H9 (cell line): ENCODE measurements at regions not wholly inside any gene's neighbourhood (a gene's known extent, or its start where the extent isn't known, plus 50 kb on each side); places are given as distances from the start of the nearest gene placed in this dataset.

ENCODE experiments used
- DNase-seq: peaks from one replicate; pipeline ENCODE4 v3.0.0-alpha.2; 2017
- H2AFZ ChIP-seq: one replicate; pipeline ENCODE4 v1.6.1; 2013; ENCODE audit warnings: mild to moderate bottlenecking, low read length, control low read depth, moderate library complexity
- H2AK5ac ChIP-seq: 2 replicates; pipeline ENCODE4 v1.6.1; 2013; ENCODE audit warnings: low read length, control low read depth, mixed read lengths; ENCODE audit not compliant: insufficient read length
- H2BK120ac ChIP-seq: one replicate; pipeline ENCODE4 v1.6.1; 2013; ENCODE audit warnings: low read depth, mild to moderate bottlenecking, low read length, control low read depth, inconsistent platforms; ENCODE audit not compliant: poor library complexity, severe bottlenecking
- H2BK12ac ChIP-seq: 2 replicates; pipeline ENCODE4 v1.6.1; 2013; ENCODE audit warnings: low read length, control low read depth, mixed read lengths, low read depth; ENCODE audit not compliant: insufficient read length
- H2BK15ac ChIP-seq: 2 replicates; pipeline ENCODE4 v1.6.1; 2013; ENCODE audit warnings: low read depth, low read length, control low read depth
- H2BK20ac ChIP-seq: one replicate; pipeline ENCODE4 v1.6.1; 2013; ENCODE audit warnings: low read depth, mild to moderate bottlenecking, low read length, control low read depth, inconsistent platforms; ENCODE audit not compliant: poor library complexity, severe bottlenecking
- H2BK5ac ChIP-seq: 2 replicates; pipeline ENCODE4 v1.6.1; 2013; ENCODE audit warnings: low read length, control low read depth, mixed read lengths; ENCODE audit not compliant: insufficient read length
- H3K14ac ChIP-seq: 2 replicates; pipeline ENCODE4 v1.6.1; 2013; ENCODE audit warnings: low read length, control low read depth; ENCODE audit not compliant: insufficient read depth
- H3K18ac ChIP-seq: 2 replicates; pipeline ENCODE4 v1.6.1; 2013; ENCODE audit warnings: low read depth, mild to moderate bottlenecking, mixed read lengths, low read length, control low read depth; ENCODE audit not compliant: insufficient read length
- H3K23ac ChIP-seq: 2 replicates; pipeline ENCODE4 v1.6.1; 2013; ENCODE audit warnings: low read length, control low read depth, mixed read lengths, low read depth; ENCODE audit not compliant: insufficient read length
- H3K23me2 ChIP-seq: 2 replicates; pipeline ENCODE4 v1.6.1; 2013; ENCODE audit warnings: low read depth, mild to moderate bottlenecking, mixed read lengths, low read length, control low read depth; ENCODE audit not compliant: insufficient read length, poor library complexity, severe bottlenecking
- H3K27ac ChIP-seq: 2 replicates; pipeline ENCODE4 v1.5.1; 2013; ENCODE audit warnings: low read length, control low read depth, mixed read lengths, low read depth; ENCODE audit not compliant: insufficient read length
- H3K27me3 ChIP-seq: 2 replicates; pipeline ENCODE4 v1.6.1; 2013; ENCODE audit warnings: low read length, control low read depth, inconsistent platforms; ENCODE audit not compliant: insufficient read depth
- H3K4ac ChIP-seq: 2 replicates; pipeline ENCODE4 v1.6.1; 2013; ENCODE audit warnings: low read depth, mild to moderate bottlenecking, control low read depth, inconsistent platforms, low read length, moderate library complexity
- H3K4me1 ChIP-seq: 2 replicates; pipeline ENCODE4 v1.6.1; 2013; ENCODE audit warnings: low read length, control low read depth, inconsistent platforms; ENCODE audit not compliant: insufficient read depth
- H3K4me2 ChIP-seq: 2 replicates; pipeline ENCODE4 v1.6.1; 2013; ENCODE audit warnings: low read length, control low read depth, mixed read lengths; ENCODE audit not compliant: insufficient read length, insufficient read depth
- H3K56ac ChIP-seq: 2 replicates; pipeline ENCODE4 v1.6.1; 2013; ENCODE audit warnings: low read depth, mild to moderate bottlenecking, mixed read lengths, low read length, control low read depth; ENCODE audit not compliant: insufficient read length
- H3K79me1 ChIP-seq: 2 replicates; pipeline ENCODE4 v1.6.1; 2013; ENCODE audit warnings: low read depth, mild to moderate bottlenecking, moderate library complexity, low read length, control low read depth, inconsistent platforms; ENCODE audit not compliant: insufficient read depth, poor library complexity, severe bottlenecking
- H3K79me2 ChIP-seq: 2 replicates; pipeline ENCODE4 v1.6.1; 2013; ENCODE audit warnings: low read length, control low read depth, inconsistent platforms; ENCODE audit not compliant: insufficient read depth
- H3K9ac ChIP-seq: 2 replicates; pipeline ENCODE4 v1.6.1; 2013; ENCODE audit warnings: low read length, control low read depth, mixed read lengths; ENCODE audit not compliant: insufficient read length; ENCODE audit errors: extremely low read depth
- H3K9me3 ChIP-seq: one replicate; pipeline ENCODE4 v1.6.1; 2013; ENCODE audit warnings: low read depth, low read length, inconsistent platforms; ENCODE audit not compliant: control insufficient read depth
- H3T11ph ChIP-seq: one replicate; pipeline ENCODE4 v1.6.1; 2013; ENCODE audit warnings: mild to moderate bottlenecking, low read length, control low read depth, inconsistent platforms
- H4K20me1 ChIP-seq: one replicate; pipeline ENCODE4 v1.6.1; 2013; ENCODE audit not compliant: control insufficient read depth, insufficient read length, insufficient read depth
- H4K5ac ChIP-seq: 2 replicates; pipeline ENCODE4 v1.6.1; 2013; ENCODE audit warnings: low read depth, mild to moderate bottlenecking, mixed read lengths, low read length, control low read depth; ENCODE audit not compliant: insufficient read length
- H4K8ac ChIP-seq: replicated peaks from 2 replicates; pipeline ENCODE4 v1.6.1; 2013; ENCODE audit warnings: low read length, control low read depth, mixed read lengths, low read depth; ENCODE audit not compliant: insufficient read length
- H4K91ac ChIP-seq: 2 replicates; pipeline ENCODE4 v1.6.1; 2013; ENCODE audit warnings: low read depth, mild to moderate bottlenecking, moderate library complexity, mixed read lengths, low read length, control low read depth; ENCODE audit not compliant: insufficient read length
- H3K27ac Mint-ChIP-seq, 3 experiments: 2 replicates in 2 of 3; 3 replicates in 1 of 3; pipeline ENCODE4 v1.8.0; 2020 to 2021; ENCODE audit warnings: mixed read lengths in 3 of 3, mild to moderate bottlenecking in 1 of 3, moderate library complexity in 1 of 3
- H3K27me3 Mint-ChIP-seq: 2 replicates; pipeline ENCODE4 v1.8.0; 2021; ENCODE audit warnings: low read depth, mild to moderate bottlenecking, moderate library complexity, mixed read lengths
- H3K36me3 Mint-ChIP-seq, 3 experiments: 2 replicates in 2 of 3; 3 replicates in 1 of 3; pipeline ENCODE4 v1.8.0; 2020 to 2021; ENCODE audit warnings: low read depth in 3 of 3, mixed read lengths in 3 of 3; ENCODE audit not compliant: insufficient read depth in 1 of 3
- H3K4me1 Mint-ChIP-seq, 2 experiments: 2 replicates each; pipeline ENCODE4 v1.8.0; 2020; ENCODE audit warnings: mixed read lengths in 2 of 2
- H3K4me3 Mint-ChIP-seq, 2 experiments: 2 replicates in 1 of 2; 3 replicates in 1 of 2; pipeline ENCODE4 v1.8.0; 2020 to 2021; ENCODE audit warnings: mild to moderate bottlenecking in 2 of 2, mixed read lengths in 2 of 2, moderate library complexity in 1 of 2
- H3K9me3 Mint-ChIP-seq, 2 experiments: 2 replicates in 1 of 2; 3 replicates in 1 of 2; pipeline ENCODE4 v1.8.0; 2020; ENCODE audit warnings: mild to moderate bottlenecking in 2 of 2, mixed read lengths in 2 of 2, moderate library complexity in 1 of 2
- CTCF ChIP-seq: fragments of 200-600 bp; sonication (generic); conservative IDR thresholded peaks from 3 replicates; pipeline ENCODE4 v1.8.0; 2021; ENCODE audit warnings: antibody characterized with exemption, mild to moderate bottlenecking
- WGBS: extraction: QIAGEN DNeasy Blood & Tissue Kit; methylation state at CpG from one replicate; pipeline ENCODE4 v1.1.7; 2013; ENCODE audit warnings: missing lambda C conversion rate, low lambda C conversion rate, mixed read lengths; ENCODE audit not compliant: insufficient read length; ENCODE audit errors: extremely low coverage; 5-methylcytosine and 5-hydroxymethylcytosine counted together

GRCh38 chr17:33776903-33777302 is 478.2 kb upstream of the CCL2 start:
- Histone ChIP-seq H3K4me2 (no peak overlapping the region), H2BK15ac (no peak overlapping the region), H4K8ac (no peak overlapping the region), H3K4ac (no peak overlapping the region), H3K9me3 (no peaks in the 10 kb centered on the region), H3K4me1 (no peaks in the 10 kb centered on the region), H3K14ac (no peak overlapping the region), H2BK12ac (no peak overlapping the region), H3K23me2 (no peaks in the 10 kb centered on the region), H3K23ac (no peak overlapping the region), H3K27ac (no peak overlapping the region), H3K9ac (no peak overlapping the region), H4K20me1 (no peaks in the 10 kb centered on the region), H2AFZ (no peak overlapping the region), H3K56ac (no peak overlapping the region), H2BK20ac (no peak overlapping the region), H2BK5ac (no peak overlapping the region), H3K18ac (no peak overlapping the region), H3K79me1 (no peaks in the 10 kb centered on the region), H4K5ac (no peak overlapping the region), H3K79me2 (no peaks in the 10 kb centered on the region), H3K27me3 (no peaks in the 10 kb centered on the region), H4K91ac (no peak overlapping the region), H2BK120ac (no peak overlapping the region), H3T11ph (no peak overlapping the region), H2AK5ac (no peak overlapping the region)
- TF ChIP-seq CTCF: no peak
- WGBS: no CpG with 5 or more reads among the region's 9 CpGs
- Mint-ChIP-seq H3K36me3 (no peaks in the 10 kb centered on the region), H3K9me3 (no peaks in the 10 kb centered on the region), H3K4me1 (peaks cover 4 to 5% of the 10 kb centered on the region in 2 experiments), H3K27ac (no peak overlapping the region; a peak in 1 of 7 replicates), H3K4me3 (no peak overlapping the region), H3K27me3 (peaks cover 6% of the 10 kb centered on the region)
- no peak for DNase-seq
